Right kidney (tissue), 1 donor: ENCODE measurements at regions not wholly inside any gene's neighbourhood (a gene's known extent, or its start where the extent isn't known, plus 50 kb on each side); places are given as distances from the start of the nearest gene placed in this dataset.
"Not testable (repeated sequence)": the region's sequence is repeated elsewhere in the genome, so short reads cannot be mapped to it uniquely, and the experiment has no call there.

Source experiments
- DNase-seq: peaks from one replicate; pipeline ENCODE4 v3.0.0-alpha.2; 2016

DNA sequence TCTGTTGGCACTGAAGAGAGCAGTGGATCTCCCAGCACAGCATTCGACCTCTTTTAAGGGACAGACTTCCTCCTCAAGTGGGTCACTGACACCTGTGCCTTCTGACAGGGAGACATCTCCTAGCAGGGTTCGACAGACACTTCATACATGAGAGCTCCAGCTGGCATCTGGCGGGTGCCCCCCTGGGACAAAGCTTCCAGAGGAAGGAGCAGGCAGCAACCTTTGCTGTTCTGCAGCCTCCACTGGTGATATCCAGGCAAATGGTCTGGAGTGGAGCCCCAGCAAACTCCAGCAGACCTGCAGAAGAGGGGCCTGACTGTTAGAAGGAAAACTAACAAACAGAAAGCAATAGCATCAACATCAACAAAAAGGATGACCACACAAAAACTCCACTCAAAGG, 624.3 kb upstream of the CCDC179 start:
- DNase-seq: not testable (repeated sequence)

GRCh38 chr11:23490557-23491235, 630.4 kb upstream of the CCDC179 start:
- DNase-seq: no peak

- DNase-seq: no peak
These were observed 634.7 kb upstream of the CCDC179 start for GRCh38 chr11:23494981-23495380.

- DNase-seq: no peak
These were observed 636.1 kb upstream of the CCDC179 start for GRCh38 chr11:23496340-23496739.

DNA sequence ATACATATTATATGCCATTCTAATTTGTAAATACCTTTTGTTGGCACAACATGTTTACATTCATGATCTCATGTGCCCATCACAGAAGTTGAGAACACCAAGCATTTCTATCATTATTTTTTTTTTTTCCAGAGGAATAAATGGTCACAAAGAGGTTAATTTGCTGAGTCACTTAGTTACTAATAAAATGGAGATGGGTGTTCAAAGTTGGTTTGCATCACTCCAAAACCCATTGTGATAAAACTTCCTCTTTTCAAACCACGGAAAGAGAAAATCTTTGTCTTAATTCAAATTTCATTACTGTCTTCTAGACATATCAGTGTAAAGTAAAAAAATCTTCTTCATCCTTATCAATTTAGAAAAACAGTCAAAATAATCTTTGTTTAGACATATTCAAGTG, 636.8 kb upstream of the CCDC179 start:
- DNase-seq: no peak

DNA sequence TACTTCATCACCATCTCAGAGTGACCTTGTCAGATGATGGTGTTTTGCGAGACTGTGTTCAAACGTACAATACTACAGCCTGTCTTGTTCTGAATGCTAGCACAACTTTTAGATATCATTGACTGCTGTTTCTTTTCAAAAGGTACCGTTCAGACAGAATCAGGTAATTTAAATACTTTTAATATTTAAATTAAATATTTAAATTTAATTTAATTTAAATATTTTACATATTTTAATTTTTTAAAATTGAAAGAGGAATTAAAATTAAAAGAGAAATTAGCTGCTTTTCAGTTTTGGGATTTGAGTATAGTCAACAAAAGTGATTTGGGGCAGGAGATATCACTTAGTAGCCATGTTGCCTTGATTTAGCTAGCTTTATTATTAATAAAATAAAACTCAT, 642.1 kb upstream of the CCDC179 start:
- DNase-seq: no peak

DNA sequence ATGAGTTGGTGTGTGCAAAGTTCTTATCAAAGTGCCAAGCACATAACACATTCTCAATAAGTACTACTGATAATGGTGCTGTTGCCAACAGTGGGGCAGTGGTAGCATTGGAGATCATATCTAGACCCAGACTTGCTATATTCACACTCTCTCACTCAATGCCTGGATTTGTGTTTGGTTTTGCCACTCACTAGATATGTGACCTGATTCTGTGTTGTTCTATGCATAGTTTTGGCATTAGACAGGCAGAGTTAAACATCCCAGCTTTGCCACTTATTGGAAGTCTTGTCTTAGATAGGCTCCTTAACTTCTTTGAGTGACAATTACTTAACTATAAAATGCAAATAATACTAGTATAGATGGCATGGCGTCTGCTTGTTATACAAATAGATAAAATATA, 642.6 kb upstream of the CCDC179 start:
- no peak for DNase-seq

- no peak for DNase-seq
These were observed 648.7 kb upstream of the CCDC179 start for GRCh38 chr11:23509023-23509422.

DNA sequence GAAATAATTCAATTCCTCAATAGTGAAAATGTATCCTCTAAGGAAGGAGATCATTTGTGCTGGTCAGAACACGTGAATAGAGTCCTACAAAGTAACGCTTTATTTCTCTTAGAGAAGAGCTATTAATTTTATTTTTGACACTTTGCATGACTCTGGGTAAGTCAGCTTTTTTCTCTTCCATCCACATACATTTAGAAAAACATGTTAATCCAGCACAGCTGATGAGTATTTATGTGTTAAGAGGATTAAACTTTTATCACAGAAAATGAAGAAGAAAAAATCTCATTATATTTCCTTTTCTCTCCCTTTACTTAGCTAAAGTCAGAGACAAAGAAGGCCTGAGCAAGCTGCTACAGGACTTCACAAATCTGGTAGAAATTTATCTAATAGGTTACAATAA, 649.5 kb upstream of the CCDC179 start:
- DNase-seq: no peak

GRCh38 chr11:23519194-23519593, 658.9 kb upstream of the CCDC179 start:
- DNase-seq: no peak

DNA sequence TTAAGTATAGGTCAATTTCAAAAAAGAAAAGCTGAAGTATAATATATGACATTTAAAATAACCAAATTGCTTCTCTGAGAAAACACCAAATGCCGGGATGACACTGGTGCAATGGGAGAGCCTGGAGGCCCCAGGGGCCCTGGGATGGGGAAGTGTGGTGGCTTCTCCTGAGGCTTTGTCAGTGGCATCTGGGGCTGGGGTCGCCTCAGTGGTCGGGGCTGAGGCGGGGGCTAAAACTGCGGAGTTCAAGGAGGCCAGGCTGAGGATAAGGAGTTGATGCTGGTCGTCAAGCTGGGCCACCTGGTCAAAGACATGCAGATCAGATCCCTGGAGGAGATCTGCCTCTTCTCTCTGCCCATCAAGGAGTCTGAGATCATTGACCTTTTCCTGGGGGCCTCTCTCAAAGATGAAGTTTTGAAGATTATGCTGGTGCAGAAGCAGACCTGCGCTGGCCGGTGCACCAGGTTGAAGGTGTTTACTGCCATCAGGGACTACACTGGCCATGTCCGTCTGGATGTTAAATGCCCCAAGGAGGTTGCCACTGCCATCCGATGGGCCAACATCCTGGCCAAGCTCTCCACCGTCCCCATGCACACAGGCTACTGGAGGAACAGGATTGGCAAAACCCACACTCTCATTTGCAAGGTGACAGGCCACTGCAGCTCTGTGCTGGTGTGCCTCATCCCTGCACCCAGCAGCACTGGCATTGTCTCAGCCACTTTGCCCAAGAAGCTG, 660.1 kb upstream of the CCDC179 start:
- DNase-seq: no peak

- no peak for DNase-seq
These were observed 676.6 kb upstream of the CCDC179 start for GRCh38 chr11:23536907-23537306.

DNA sequence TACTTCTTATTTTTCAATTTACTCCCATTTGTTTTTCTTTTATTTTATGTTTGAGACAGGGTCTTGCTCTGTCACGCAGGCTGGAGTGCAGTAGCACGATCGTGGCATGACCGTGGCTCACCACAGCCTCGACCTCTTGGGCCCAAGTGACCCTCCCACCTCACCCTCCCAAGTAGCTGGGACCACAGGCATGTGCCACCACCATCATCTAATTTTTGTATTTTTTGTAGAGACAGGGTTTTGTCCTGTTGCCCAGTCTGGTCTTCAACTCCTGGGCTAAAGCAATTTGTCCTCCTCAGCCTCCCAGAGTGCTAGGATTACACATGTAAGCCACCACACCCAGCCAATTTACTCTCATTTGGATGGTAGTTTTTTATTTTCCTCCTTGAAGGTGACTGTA, 679.3 kb upstream of the CCDC179 start:
- DNase-seq: no peak

DNA sequence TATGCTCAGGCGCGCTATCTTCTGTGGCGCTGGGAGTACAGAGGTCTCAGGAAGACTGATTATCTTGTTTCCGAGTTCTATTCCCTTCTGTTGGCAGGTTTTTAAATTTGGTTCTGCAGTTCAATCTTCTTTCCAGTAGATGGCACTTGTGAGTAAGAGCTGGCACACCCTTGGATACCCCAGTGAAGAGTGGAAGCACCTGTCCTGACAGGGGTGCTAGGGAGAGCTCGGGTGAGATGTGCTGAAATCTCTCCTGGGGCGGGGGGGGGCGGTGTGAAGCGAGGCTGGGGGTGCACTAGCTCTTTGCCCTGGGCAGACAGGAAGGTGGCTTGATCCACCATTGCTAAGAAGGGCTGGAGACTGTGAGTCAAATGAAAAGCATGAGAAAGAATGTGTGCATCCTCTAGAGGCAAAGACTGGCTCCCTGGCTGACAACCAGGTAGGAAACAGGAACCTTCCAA, 679.9 kb upstream of the CCDC179 start:
- DNase-seq: peak; percentile 34

GRCh38 chr11:23542189-23542588, 681.9 kb upstream of the CCDC179 start:
- no peak for DNase-seq

DNA sequence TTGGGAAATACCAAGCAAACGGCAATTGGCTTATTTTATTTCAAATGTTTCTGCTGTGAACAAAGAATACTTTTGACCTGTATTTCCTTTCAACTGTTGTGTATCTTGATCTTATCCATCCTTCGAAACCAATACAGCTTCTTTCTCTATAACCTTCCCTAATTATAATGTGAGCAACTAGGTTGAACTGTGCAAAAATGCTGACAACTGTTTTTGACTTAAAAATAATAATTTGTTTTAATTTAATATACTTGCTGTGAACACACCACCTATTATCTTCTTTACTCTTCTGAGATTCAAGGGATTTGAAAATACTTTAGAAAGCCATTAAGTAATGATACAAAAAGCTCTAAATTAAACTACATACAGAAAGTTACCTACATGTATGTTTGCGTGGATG, 682.5 kb upstream of the CCDC179 start:
- no peak for DNase-seq

DNA sequence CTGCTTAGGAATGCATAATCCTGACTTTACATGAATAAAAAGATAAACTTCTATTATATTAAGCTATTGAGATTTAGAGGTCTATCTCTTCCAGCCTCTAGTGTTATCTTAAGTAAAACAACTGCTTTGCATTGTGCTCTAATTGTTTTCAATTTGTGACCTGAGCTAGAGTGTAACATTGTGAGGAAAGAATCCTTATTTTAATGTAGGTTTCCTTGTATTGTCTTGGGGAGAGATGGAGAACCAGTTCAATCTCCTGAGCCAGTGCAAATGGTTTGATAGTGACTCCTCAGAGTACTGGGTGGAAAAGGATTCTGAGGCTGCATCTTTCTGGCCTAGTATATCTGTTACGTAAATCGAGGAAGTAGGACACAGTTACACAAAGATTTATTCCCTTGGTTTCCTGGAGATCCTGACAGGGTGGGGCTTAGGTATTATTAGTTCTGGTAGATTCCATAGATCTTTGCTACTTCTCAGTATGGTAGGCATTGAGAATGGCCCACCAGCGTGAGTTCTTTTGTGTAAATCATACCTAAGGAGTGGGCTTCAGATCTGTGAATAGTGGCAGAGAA, 683.5 kb upstream of the CCDC179 start:
- DNase-seq: no peak

DNA sequence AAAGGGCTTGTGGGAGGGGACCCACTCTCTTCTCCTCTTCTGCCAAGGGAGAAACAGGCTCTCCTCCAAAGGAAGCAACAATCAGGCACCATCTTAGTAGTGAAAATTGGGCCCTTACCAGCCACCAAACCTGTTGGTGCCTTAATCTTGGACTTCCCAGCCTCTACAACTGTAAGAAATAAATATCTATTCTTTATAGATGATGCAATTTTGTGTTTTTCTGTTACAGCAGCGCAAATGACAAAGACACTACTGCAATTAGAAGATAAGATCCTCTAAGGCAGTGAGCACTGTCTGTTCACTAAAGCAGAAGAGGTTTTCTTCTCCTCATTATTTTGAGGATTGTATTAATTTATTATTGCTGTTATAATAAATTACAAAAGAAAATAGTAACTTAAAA, 691.4 kb upstream of the CCDC179 start:
- DNase-seq: no peak

DNA sequence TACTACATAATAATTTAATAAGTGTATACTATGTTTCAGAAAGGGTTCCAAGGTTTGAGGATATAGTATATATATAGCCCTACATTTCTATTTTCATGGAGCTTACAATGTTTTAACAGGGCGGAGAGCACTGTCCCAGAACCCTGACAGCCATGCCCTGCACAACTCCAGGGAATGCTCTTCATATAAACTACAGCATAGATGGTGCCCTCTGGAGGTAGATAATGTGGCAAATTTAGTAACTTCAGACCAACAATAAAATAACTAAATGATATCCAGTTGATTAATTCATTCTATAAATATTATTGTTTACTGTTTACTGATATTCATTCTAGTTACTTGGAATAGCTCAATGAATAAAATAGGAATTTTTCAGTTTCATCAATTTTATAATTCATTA, 693.7 kb upstream of the CCDC179 start:
- no peak for DNase-seq

- DNase-seq: no peak
These were observed 694.8 kb upstream of the CCDC179 start for GRCh38 chr11:23555085-23555484.

DNA sequence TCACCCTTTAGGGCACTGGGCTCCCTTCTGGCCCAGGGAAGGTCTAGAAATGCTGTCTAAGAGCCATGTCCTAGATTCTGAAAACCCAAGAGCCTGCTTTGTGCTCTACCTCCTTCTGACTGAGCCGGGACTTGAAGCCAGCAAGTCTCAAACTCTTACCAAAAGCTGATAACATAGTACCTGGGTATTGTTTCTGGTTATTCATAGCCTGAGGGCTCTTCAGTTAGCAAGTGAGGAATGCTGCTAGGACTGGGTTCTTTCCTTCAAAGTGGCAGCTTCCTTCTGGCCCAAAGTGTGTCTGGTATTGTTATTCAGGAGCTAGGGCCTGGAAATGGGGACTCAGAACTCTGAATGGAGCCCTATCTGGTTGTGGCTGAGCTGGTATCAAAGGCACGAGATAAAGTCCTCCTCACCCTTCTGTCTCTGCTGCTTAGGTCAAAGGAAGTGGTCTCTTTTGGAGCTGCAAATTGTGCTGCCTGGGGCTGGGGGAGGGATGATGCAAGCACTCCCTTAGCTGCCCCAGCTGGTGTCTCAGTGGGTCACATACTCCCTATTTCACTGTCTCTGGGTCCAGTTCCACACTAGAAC, 696.0 kb upstream of the CCDC179 start:
- DNase-seq: no peak

DNA sequence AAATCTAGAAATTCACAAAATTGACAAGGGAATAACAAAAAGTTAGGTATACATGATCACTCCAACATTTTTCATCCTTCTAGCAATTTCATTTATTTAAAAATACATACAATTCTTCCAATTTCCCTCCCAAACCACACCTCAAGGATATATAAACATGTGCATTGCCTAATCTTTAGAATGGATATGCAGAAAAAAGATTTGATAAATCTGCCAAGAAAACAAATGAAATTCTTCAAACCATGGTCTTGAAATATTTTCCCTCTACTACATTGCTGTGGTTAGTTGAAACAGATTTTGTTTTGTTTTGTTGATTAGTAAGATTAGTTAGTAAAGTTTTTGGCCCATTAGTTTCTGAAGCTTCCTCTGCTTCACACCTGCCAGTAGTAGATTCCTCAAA, 703.3 kb upstream of the CCDC179 start:
- no peak for DNase-seq

GRCh38 chr11:23564370-23564769, 704.1 kb upstream of the CCDC179 start:
- no peak for DNase-seq
